Hematopoietic multipotent progenitor cell treated with erythropoietin and hydrocortisone succinate and interleukin-3 and kit ligand, for 8 days (in vitro differentiated cells): ENCODE measurements at regions not wholly inside any gene's neighbourhood (a gene's known extent, or its start where the extent isn't known, plus 50 kb on each side); places are given as distances from the start of the nearest gene placed in this dataset.
A peak's percentile ranks its signal among the peaks of the same experiment; 100 is the strongest.

Source experiments
- DNase-seq: peaks from one replicate; pipeline ENCODE4 v3.0.0-alpha.2; 2015

DNA sequence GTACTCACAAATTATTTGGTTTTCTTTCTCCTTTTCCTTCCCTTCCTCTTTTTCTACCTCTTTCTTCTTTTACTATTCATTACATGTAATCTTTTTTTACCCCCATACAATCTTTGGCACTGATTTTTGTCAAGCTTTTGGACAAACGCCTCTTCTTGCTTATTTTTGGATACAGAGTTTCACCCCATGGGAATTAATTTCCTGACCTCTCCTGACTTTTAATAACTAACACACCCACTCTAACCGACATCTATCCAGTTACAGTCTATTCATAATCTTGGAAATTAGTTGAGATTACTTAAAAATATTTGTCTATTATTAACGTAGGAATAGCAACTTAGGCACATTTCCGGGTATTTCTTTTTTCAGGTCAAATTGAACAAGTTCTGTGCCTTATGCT is 101.2 kb downstream of the HDGFL1 start:
- DNase-seq, result no peak

DNA sequence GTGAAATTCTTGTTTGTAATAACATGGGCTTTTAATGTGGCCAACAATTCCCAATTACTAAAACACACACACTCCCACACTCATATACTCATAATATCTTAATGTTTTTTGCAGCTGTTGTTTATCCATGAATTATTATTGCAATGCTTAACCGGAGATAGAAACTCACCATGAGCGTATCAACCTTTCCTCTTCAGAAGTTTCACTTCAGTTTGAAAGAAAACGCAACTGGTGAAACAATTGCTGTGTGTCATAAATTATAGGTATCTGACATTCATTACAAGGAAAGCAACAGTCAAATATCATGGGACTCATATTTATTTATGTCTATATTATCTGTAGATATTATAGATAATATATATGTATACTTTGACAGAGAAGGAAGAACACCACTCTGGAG is 104.1 kb downstream of the HDGFL1 start:
- DNase-seq, result no peak

- DNase-seq, result no peak
These were observed 111.6 kb downstream of the HDGFL1 start for GRCh38 chr6:22680950-22681349.

DNA sequence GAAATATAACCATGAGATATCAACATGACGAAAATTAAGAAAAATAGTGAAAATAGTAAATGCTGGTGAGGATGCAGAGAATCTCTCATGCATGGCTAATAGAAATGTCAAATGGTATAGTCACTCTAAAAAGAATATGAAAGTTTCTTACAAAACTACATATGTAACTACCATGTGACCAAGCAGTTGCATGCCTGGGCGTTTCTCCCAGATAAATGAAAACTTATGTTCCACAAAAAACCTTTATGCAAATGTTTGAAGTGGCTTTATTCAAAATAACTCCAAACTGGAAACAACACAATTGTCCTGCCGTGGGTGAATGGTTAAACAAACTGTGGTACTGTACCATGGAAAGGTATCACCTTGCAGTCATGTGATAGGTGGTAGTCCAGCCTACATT is 112.4 kb downstream of the HDGFL1 start:
- DNase-seq, result no peak

DNA sequence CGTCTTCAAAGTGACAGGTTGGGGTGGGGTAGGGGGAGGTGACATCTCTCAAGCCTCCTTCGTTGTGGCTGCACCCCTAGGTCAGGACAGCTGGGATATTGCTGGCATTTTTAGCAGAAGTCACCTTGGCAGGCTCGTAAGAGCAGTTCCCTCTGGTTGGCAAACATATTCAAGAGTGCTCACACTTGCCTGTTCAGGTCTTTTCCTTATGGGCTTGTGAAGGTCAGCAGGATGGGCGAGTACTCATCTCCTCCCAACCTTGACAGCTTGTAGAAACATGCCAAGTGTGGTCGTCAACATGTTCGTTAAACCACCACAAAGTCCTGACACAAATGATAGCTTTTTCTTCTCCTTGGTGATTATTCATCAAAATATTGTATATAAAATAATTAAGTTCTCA is 113.6 kb downstream of the HDGFL1 start:
- DNase-seq, result no peak

GRCh38 chr6:22690446-22690845 is 121.1 kb downstream of the HDGFL1 start:
- no peak for DNase-seq

- no peak for DNase-seq
These were observed 124.8 kb downstream of the HDGFL1 start for GRCh38 chr6:22694092-22694724.

DNA sequence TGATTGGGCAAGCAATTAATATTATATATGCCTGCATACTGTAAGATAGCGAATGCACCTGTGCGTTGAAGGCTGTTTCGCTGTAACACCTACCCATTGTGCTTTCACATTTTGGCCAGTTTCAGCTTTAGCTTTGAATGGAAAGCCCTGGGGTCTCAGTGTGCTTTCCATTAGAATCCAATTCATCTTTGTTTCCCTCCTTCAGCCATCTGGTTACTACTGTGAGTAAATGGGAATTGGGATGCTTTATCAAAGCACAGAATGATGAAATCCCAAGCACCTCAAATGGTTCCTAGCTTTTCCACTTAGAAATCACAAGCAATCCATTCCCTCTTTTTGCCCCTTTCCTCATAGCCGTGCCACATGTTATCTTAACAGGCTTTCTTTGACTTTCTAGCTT is 127.1 kb downstream of the HDGFL1 start:
- DNase-seq, result no peak

- DNase-seq, result no peak
These were observed 127.9 kb downstream of the HDGFL1 start for GRCh38 chr6:22697306-22697705.

GRCh38 chr6:22699151-22699550 is 129.8 kb downstream of the HDGFL1 start:
- DNase-seq, result no peak

DNA sequence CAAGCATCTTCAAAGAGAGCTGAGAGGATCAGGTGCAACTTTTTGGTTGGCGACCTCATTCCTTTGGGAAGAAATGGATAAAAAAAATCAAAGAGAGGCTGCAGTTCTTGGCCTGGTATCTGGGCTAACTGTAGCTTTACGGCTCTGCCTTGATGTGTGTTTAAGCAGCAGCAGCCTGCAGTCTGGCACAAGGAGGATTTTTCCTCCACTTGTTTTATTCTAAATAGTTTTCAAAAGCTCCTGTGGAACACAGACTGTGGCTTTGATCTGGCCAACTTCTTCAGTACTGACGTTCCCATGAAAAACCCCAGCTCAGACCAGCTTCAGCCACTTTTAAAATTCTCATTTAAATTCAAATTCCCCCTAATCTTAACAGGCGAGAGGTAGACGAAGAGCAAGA is 137.3 kb downstream of the HDGFL1 start:
- DNase-seq, result no peak

- DNase-seq, result no peak
These were observed 139.1 kb downstream of the HDGFL1 start for GRCh38 chr6:22708469-22708868.

GRCh38 chr6:22709803-22710202 is 140.4 kb downstream of the HDGFL1 start:
- DNase-seq, result no peak

- no peak for DNase-seq
These were observed 147.4 kb downstream of the HDGFL1 start for GRCh38 chr6:22716721-22717120.

- no peak for DNase-seq
These were observed 148.5 kb downstream of the HDGFL1 start for GRCh38 chr6:22717915-22718314.

GRCh38 chr6:22722913-22723312 is 153.5 kb downstream of the HDGFL1 start:
- DNase-seq, result no peak

DNA sequence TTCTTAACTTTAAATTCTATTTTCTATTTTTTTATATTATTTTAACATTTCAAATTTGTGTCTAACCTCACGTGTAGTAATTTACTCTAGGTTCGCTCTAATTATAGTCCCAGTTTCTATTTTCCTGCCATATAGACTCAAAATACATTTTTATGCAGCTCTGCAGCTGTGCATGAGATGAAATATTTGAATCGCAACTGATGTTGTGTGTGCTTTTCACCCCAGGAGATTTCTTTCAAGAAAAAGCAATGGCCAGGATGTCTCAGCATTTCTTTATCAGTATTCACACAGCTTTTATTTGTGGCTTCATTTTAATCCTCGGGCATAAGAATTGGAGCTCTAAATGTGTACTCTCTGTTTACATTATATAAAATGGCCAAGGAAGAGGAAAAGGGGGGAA is 157.6 kb downstream of the HDGFL1 start:
- no peak for DNase-seq

- DNase-seq, result no peak
These were observed 158.3 kb downstream of the HDGFL1 start for GRCh38 chr6:22727710-22728109.

GRCh38 chr6:22732176-22732970 is 163.0 kb downstream of the HDGFL1 start:
- no peak for DNase-seq

- DNase-seq, result no peak
These were observed 167.4 kb downstream of the HDGFL1 start for GRCh38 chr6:22736740-22737139.

GRCh38 chr6:22737331-22737730 is 168.0 kb downstream of the HDGFL1 start:
- DNase-seq, result peak; percentile 3

DNA sequence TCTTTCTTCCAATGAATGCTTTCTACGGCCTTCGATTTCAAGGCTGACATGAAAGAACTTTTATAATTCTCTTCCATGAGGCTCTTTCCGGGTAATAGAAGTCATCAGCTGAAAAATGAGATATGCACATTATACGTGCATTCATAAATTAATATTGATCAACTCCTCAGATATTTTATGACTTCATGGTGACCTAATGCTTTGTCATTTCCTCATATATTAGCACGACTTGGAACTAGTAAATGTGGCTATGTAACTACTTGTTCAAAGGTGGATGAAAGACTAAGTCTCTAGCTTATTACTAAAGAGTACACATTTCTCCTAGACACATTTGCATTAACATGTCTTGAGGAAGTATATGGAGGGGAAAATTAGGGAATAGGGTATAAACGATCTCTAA is 168.8 kb downstream of the HDGFL1 start:
- no peak for DNase-seq

- no peak for DNase-seq
These were observed 178.2 kb downstream of the HDGFL1 start for GRCh38 chr6:22747571-22747970.

GRCh38 chr6:22748681-22749080 is 179.3 kb downstream of the HDGFL1 start:
- DNase-seq, result no peak

DNA sequence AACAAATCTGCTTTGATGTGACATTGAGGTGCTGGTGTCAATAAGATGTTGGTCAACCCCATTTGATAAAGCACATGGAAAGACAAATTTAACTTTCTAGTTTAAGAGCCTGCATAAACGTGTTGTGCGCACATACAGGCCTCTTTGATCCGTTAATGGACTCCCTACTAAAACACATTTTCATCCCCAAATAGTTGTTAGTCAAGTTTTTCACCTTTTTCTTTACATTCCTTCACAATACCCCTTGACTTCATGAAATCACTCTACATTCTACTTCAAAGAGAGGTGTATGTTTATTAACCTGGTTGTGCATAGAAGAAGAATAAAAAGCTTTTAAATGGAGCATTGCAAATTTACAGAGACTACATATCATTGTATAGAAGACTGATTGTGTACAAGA is 180.3 kb downstream of the HDGFL1 start:
- DNase-seq, result no peak
